Nephron (organoid): ENCODE measurements at regions not wholly inside any gene's neighbourhood (a gene's known extent, or its start where the extent isn't known, plus 50 kb on each side); places are given as distances from the start of the nearest gene placed in this dataset.

ENCODE experiments used
- H3K27ac Mint-ChIP-seq, 3 experiments: 2 replicates each; pipeline ENCODE4 v1.8.0; 2020; ENCODE audit warnings: mixed read lengths in 3 of 3, mild to moderate bottlenecking in 2 of 3, moderate library complexity in 1 of 3
- H3K27me3 Mint-ChIP-seq: 2 replicates; pipeline ENCODE4 v1.8.0; 2021; ENCODE audit warnings: low read depth, mild to moderate bottlenecking, moderate library complexity, mixed read lengths
- H3K36me3 Mint-ChIP-seq: 2 replicates; pipeline ENCODE4 v1.8.0; 2020; ENCODE audit warnings: low read depth, mixed read lengths
- H3K4me1 Mint-ChIP-seq: 2 replicates; pipeline ENCODE4 v1.8.0; 2020; ENCODE audit warnings: mixed read lengths
- H3K4me3 Mint-ChIP-seq, 3 experiments: 2 replicates each; pipeline ENCODE4 v1.8.0; 2020; ENCODE audit warnings: mild to moderate bottlenecking in 3 of 3, mixed read lengths in 3 of 3, moderate library complexity in 2 of 3
- H3K9me3 Mint-ChIP-seq: 2 replicates; pipeline ENCODE4 v1.8.0; 2020; ENCODE audit warnings: mixed read lengths
- CTCF ChIP-seq, 3 experiments: fragments of 200-600 bp; sonication (generic); IDR thresholded peaks; one replicate each; pipeline ENCODE4 v1.5.0; 2021; ENCODE audit warnings: antibody characterized with exemption in 3 of 3; ENCODE audit not compliant: unreplicated experiment in 3 of 3

DNA sequence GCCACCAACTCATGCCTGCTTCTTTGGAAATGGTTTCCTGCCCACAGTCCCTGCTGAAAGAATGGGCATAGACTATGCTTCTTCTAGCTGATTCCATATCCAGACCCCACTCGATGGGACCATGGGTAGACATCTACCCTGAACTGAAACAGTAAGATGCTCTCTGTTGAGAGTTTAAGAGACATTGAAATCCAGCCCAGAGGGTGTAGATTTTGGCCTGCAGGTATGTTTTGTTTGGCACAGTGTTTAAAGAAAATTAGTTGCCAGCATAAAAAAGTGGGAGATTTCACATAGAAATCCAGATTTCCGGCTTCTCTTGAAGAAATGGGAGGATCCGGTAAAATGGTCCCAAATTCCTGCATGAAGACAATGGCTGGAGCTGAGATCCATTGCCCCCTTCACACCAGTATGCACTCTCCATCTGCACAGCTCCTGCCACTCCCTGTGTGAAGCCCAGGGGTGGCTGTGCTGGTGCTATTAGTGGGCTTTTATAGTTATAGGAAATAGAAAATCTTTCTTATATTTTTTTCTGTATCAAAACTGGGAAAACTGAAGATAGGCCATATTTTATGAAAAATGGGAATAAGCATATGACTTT, 218.1 kb downstream of the PTEN start:
- Mint-ChIP-seq H3K27ac (peak overlapping the region in 2 of 3 experiments; percentile 1 to 48), H3K4me3 (no peak overlapping the region), H3K4me1 (peaks cover 39% of the 10 kb centered on the region), H3K36me3 (no peaks in the 10 kb centered on the region), H3K27me3 (no peaks in the 10 kb centered on the region), H3K9me3 (no peaks in the 10 kb centered on the region)
- no peak for TF ChIP-seq CTCF (IDR thresholded peaks at IDR 0.05; ENCODE audit: unreplicated experiment in 3 of 3)

DNA sequence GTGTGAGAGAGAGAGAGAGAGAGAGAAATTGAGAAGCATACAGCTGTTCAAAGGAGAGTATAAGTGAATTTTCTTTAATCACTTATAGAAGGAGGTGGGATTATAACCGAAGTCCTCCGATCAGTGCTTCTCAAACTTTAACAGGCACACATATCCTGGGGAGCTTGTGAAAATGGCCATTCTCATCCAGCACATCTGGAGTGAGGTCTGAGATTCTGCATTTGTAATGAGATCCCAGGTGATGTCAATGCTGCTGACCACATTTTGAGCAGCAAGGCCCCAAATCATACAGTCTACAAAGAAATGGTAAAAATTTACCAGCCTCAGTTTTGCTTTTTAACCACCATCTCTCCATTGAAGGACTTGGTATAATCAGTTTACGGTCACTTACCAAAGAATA, 219.0 kb downstream of the PTEN start:
- no peaks in the 10 kb centered on the region for H3K9me3 Mint-ChIP-seq
- no peaks in the 10 kb centered on the region for H3K36me3 Mint-ChIP-seq
- peak overlapping the region; percentile 1 to 48 (median 41) for H3K27ac Mint-ChIP-seq
- no peak overlapping the region for H3K4me3 Mint-ChIP-seq
- peaks cover 35% of the 10 kb centered on the region for H3K4me1 Mint-ChIP-seq
- H3K27me3 Mint-ChIP-seq, result no peaks in the 10 kb centered on the region
- no peak for TF ChIP-seq CTCF (IDR thresholded peaks at IDR 0.05; ENCODE audit: unreplicated experiment in 3 of 3)

DNA sequence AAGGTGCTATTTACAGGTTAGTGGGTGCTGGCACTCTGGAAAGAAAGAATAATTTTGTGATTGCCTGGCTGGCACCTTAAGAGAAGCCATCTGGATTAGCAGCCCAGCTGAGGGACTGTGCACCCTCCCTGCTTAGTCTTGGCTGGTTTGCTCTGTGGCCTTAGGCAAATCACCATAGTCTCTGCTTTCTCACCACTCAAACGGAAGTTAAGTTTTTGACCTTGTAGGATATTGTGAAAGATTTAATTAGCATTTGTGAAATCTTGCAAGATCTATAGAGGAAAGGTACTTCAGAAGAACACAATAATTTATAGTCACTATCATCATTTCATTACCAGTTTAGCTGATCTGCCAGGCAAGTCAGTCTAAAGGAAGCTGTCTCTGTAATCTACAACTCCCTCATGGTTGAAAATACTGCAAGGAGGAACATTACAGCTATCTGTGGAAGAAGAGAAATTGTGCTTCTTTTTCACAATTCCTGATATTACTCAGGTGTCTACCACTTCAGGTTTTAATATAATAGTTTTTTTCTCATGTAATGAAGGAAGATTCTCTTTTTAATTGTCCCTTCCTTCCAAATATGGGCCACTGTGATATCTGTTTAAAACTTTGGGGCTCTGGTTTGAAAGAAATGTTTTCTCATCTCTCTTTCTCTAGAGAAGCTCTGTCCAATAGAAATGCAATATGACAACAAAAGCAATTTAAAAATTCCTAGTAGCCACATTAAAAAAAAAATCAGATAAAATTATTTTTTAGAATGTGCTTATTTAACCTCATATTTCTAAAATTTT, 219.6 kb downstream of the PTEN start:
- H3K27ac Mint-ChIP-seq, result no peak overlapping the region
- H3K4me1 Mint-ChIP-seq, result peaks cover 29% of the 10 kb centered on the region
- H3K36me3 Mint-ChIP-seq, result no peaks in the 10 kb centered on the region
- H3K27me3 Mint-ChIP-seq, result no peaks in the 10 kb centered on the region
- no peaks in the 10 kb centered on the region for H3K9me3 Mint-ChIP-seq
- no peak for TF ChIP-seq CTCF (IDR thresholded peaks at IDR 0.05; ENCODE audit: unreplicated experiment in 3 of 3)
- H3K4me3 Mint-ChIP-seq, result no peak overlapping the region

GRCh38 chr10:88083597-88083989, 220.2 kb downstream of the PTEN start:
- H3K9me3 Mint-ChIP-seq, result no peaks in the 10 kb centered on the region
- no peak for TF ChIP-seq CTCF (IDR thresholded peaks at IDR 0.05; ENCODE audit: unreplicated experiment in 3 of 3)
- no peaks in the 10 kb centered on the region for H3K36me3 Mint-ChIP-seq
- H3K27ac Mint-ChIP-seq, result no peak overlapping the region
- H3K4me1 Mint-ChIP-seq, result peaks cover 23% of the 10 kb centered on the region
- no peak overlapping the region for H3K4me3 Mint-ChIP-seq
- no peaks in the 10 kb centered on the region for H3K27me3 Mint-ChIP-seq

DNA sequence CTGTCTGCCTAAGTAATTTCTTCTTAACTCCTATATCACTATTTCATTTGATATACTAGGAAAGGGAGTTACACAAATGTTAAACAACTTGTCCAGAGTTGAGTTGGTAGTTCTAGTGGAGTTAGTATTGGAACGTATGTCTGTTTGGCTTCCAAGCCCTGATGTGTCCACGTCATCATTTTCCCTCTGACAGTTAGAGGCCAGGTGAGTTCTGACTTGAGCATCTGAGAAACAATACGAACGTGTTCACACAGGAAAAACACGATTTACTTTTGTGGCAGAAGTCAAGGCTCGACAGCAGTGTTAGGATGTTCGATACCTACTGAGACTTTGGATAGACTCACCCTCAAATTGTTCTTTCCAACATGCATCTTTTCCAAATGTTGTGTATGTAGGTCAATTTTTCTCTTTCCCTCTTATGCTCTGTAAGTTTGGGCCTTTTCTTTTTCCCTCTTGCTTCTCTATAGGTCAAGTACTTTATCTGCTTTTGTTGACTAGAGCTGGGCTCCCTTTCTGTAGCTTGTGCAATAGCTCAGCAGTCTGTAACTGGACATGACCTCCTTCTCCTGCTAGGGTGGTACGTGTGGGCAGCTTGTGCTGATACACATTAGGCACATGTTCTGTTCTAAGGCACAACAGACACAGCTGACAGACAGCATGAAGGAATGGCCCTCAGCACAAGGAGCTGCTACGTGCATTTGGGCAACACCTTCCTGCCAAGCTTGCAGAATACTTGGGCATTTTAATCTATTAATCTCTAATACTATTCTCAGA, 222.9 kb downstream of the PTEN start:
- Mint-ChIP-seq H3K36me3 (no peaks in the 10 kb centered on the region), H3K27ac (no peak overlapping the region), H3K27me3 (peaks cover 5% of the 10 kb centered on the region), H3K9me3 (no peaks in the 10 kb centered on the region), H3K4me3 (no peak overlapping the region), H3K4me1 (peaks cover 5% of the 10 kb centered on the region)
- TF ChIP-seq CTCF (IDR thresholded peaks at IDR 0.05; ENCODE audit: unreplicated experiment in 3 of 3), result no peak
